ENCODE measurements at regions not wholly inside any gene's neighbourhood (a gene's known extent, or its start where the extent isn't known, plus 50 kb on each side); places are given as distances from the start of the nearest gene placed in this dataset.

DNA sequence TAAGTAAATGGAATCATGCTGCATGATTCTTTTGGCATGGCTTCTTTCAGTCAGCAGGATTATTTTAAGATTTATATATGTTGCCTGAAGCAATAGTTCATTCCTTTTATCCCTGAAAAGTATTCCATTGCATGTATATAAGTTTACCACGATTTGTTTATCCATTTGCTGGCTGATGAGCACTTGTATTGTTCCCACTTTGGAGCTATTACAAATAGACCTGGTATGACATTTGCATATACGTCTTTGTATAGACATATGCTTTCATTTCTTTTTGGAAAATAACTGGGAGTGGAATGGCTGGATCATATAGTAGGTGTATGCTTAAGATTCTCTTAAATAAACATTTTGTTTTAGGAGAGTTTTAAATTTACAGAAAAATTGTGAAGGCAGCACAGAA is 79.3 kb upstream of the CBLB start:
- TF ChIP-seq, protein P1, sequence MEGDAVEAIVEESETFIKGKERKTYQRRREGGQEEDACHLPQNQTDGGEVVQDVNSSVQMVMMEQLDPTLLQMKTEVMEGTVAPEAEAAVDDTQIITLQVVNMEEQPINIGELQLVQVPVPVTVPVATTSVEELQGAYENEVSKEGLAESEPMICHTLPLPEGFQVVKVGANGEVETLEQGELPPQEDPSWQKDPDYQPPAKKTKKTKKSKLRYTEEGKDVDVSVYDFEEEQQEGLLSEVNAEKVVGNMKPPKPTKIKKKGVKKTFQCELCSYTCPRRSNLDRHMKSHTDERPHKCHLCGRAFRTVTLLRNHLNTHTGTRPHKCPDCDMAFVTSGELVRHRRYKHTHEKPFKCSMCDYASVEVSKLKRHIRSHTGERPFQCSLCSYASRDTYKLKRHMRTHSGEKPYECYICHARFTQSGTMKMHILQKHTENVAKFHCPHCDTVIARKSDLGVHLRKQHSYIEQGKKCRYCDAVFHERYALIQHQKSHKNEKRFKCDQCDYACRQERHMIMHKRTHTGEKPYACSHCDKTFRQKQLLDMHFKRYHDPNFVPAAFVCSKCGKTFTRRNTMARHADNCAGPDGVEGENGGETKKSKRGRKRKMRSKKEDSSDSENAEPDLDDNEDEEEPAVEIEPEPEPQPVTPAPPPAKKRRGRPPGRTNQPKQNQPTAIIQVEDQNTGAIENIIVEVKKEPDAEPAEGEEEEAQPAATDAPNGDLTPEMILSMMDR (IDR thresholded peaks at IDR 0.05), result no peak
- TF ChIP-seq POLR2A (IDR thresholded peaks at IDR 0.05), result no peak

All from body of pancreas (tissue), 4 donors.